ENCODE measurements at regions not wholly inside any gene's neighbourhood (a gene's known extent, or its start where the extent isn't known, plus 50 kb on each side); places are given as distances from the start of the nearest gene placed in this dataset.
"Not testable (repeated sequence)": the region's sequence is repeated elsewhere in the genome, so short reads cannot be mapped to it uniquely, and the experiment has no call there.

- DNase-seq = not testable (repeated sequence)
These were observed 315.2 kb downstream of the SV2B start for GRCh38 chr15:91415258-91415657.

GRCh38 chr15:91420689-91421088, 320.6 kb downstream of the SV2B start:
- no peak for DNase-seq

GRCh38 chr15:91422797-91423196, 322.7 kb downstream of the SV2B start:
- no peak for DNase-seq

DNA sequence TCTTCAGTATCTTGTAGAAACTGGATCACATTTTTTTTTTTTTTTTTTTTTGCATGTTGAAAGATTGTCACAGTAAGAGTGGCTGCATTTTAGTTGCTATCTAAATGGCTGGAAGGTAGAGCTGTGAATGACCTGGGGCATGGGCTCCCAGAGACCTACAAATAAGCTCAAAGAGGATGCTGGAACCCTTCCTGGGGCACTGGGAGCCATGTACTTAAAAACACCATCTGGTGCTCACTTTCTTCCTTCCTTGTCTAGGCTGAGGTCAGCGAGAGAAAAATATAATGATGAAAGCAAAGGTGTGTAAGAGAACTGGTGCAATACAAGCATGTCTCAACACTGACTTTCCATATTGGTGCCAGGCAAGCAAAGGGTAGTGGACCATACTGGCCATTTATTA, 323.9 kb downstream of the SV2B start:
- DNase-seq = no peak

- DNase-seq = no peak
These were observed 326.4 kb downstream of the SV2B start for GRCh38 chr15:91426412-91426811.

DNA sequence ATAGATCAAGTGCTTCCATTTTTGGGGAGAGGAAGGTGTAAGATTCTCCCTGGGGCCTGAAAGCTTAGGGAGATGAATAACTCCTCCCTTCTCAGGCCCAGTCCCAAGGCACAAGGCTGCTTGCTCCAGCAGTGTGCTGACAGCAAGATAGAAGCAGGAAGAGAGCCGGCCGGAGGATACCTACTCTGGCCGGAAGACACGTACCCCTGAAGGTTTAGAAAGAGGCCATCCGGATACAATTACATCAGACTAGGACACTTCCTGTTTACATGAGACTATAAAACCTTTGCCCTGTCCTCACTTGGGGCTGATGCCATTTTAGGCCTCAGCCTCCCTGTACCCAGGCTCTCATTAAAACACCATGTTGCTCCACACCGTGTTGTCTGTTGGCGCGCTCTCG, 329.9 kb downstream of the SV2B start:
- no peak for DNase-seq

DNA sequence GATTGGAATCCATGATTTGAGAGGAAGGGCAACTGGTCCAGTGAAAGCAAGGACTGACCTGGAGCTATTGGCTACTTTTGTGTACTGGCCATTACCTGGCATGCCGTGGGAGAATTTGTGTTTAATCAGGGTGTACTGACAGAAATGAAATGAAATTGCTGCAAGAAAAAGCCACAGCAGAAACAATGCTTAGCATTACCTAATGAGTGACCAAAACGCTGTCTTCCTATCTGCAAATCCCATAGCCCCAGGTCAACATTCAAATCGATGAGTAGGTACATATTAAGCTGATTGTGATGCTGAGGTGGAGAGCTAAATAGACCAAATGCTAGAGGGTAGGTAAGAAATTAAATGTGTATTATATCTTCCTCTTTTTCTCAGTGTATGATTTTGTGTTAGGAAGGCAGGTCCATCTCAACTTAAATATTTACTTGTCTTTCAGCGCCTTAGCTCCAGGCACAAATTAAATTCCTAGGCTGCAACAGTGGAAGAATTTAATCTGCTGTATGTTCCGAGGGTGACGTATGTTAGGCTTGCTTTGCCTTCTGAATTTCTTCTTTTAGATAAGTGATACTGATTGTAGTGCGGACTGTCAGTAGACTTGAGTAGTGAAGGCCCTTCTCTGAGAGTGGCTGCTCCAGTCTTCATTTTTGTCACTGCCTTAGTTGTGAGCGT, 331.1 kb downstream of the SV2B start:
- no peak for DNase-seq

DNA sequence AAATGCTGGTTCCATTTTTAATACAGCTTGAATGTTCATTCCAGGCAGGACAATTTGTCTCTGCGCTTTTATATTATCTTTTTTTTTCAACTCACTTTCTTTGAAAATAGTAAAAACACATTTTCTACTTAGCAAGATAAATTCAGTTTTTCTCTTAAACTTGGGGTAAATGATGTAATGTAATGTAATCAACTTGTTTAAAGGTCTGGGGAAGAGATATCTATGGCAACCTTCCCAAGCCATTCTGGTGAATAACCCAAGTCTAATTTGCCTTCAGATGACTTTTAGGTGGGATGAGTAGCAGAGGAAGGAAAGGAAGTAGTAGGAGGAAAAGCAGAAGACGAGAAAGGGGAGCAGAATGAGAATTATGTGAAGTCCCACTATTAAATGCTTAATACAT, 335.1 kb downstream of the SV2B start:
- peak; percentile 23 for DNase-seq

DNA sequence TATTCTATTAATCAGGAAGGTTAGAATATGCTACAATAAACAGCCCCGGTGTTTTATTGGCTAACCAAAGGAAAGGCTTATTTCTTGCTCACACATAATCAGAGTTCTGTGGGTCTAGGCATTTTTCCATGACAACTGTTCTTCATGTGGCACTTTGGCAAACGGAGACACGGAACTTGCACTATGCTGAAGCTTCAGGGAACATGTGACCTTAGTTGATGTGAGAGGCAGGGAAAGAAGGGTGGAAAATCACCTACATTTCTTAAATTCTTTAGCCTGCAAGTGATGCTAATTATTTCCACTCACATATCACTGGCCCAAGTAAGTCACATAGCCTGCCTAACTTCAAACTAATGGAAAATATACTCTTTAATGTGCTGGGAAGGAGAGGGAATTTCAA, 344.6 kb downstream of the SV2B start:
- no peak for DNase-seq

DNA sequence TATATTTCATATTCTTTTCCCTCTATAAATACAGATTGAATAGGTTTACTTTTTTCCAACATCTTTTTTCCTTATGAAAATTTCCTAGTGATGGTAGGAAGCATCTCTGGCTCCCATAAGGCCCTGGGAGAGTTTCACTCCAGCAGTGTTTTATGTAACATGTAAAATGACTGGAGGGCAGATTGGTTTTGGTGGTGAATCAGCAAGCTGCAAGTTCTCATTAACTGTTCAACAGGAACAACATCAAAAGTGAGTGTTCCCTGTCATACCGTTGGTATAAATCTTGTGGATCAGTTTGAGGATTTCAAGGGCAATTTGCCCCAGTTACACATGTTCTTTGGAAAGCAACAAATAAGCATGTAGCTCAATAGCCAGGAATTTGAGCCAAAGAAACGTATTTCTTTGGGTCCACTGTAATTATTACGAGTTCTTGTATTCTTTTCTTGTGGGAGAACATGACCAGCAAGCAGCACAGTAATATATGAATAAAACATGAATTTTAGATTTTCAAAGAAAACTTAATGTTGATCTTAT, 345.7 kb downstream of the SV2B start:
- no peak for DNase-seq

DNA sequence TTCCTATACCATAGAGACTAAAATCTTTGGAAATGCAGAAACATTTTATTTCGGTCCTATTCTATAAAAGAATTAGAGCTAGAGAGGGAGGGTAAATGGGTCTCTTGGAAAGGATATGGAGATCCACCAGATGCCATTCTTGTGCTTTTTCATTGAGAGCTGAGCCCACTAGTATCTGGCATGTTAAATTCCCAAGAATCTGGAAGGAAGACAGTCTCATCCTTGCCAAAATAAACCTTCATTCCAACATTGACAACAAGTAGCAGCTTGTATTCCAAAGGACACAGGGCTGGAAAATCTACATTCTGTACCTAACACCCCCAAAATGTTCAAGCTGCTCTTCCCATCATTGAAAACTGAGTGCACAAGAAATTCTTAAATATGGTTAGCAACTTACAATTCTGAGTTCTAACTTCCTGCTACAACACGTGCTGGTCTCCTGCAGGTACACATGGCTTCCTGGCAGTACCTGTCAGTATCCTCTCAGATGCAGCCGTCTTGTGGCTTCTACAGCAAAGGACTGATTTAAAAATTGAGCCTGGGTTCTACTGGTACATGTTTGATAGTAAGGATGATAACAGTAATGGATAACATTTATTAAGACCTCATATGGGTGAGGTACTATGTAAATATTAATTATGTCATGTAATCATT, 348.1 kb downstream of the SV2B start:
- no peak for DNase-seq

- not testable (repeated sequence) for DNase-seq
These were observed 353.3 kb downstream of the SV2B start for GRCh38 chr15:91453376-91453775.

GRCh38 chr15:91456251-91456718, 356.2 kb downstream of the SV2B start:
- DNase-seq = peak; percentile 89

- DNase-seq = no peak
These were observed 356.9 kb downstream of the SV2B start for GRCh38 chr15:91456921-91457320.

GRCh38 chr15:91461377-91461776, 361.3 kb downstream of the SV2B start:
- no peak for DNase-seq

GRCh38 chr15:91465086-91465485, 365.0 kb downstream of the SV2B start:
- DNase-seq = no peak

- no peak for DNase-seq
These were observed 365.6 kb downstream of the SV2B start for GRCh38 chr15:91465696-91466095.

DNA sequence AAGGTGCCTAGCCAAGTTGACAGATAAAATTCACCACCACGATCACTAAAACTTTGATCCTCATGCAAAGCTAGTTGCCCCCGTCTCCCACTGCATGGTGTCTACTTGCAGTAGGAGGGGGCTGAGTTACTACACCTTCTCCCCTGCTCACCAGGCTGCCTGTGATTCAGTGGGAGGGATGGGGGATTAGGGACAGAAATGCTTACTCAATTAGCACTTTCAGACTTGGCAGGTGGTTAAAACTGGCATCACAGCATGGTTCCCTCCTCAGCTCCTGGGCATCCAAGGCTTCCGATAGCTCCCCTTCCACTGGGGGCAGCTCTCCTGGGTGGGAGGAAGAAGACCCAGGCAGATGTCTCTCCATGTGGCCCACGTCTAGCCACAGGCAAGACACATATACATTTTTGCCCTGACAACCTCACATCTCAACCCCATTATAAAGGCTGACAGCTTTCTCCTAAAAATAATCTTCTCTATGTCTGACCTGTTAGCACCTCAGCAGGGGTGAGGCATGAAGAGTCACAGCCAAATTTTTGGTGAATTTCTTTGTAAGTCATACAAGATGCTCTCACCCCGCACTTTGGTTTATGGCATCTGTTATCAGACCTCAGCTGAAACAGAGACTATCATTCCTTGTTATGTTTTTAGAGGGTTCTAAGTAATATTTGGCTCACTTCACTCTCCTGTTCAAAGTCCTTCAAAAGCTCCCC, 369.0 kb downstream of the SV2B start:
- DNase-seq = peak; percentile 7

GRCh38 chr15:91469632-91470567, 369.8 kb downstream of the SV2B start:
- DNase-seq = no peak

DNA sequence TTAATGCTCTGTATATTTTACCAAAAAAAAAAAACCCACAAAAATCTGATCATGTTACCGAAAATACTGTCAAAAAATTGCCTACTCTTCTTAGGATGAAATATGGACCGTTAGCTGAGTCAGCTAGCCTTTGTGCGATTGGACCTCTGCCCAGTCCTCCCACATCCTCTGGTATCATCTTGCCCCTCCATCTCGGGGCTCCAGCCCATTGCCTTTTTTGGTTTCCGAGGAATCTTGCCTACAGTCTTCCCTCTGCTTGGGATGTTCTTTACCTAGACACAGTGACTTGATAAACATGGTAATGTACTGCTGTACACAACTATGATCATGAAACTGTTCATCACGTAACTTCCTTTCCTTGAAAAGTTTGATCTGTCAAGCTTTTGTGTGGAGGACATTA, 371.4 kb downstream of the SV2B start:
- peak; percentile 82 for DNase-seq

- DNase-seq = no peak
These were observed 372.3 kb downstream of the SV2B start for GRCh38 chr15:91472316-91472756.

GRCh38 chr15:91473894-91474545, 374.0 kb downstream of the SV2B start:
- peak; percentile 79 for DNase-seq

All from fibroblast of skin of right quadriceps (primary cell).